GM19023 (cell line): ENCODE measurements at regions not wholly inside any gene's neighbourhood (a gene's known extent, or its start where the extent isn't known, plus 50 kb on each side); places are given as distances from the start of the nearest gene placed in this dataset.
A peak's percentile ranks its signal among the peaks of the same experiment; 100 is the strongest.
"Not testable (repeated sequence)": the region's sequence is repeated elsewhere in the genome, so short reads cannot be mapped to it uniquely, and the experiment has no call there.

Experiments used
- ATAC-seq: cut with Tn5 transposase; IDR thresholded peaks from one replicate; pipeline ENCODE4 v1.9.1; 2021; ENCODE audit warnings: mild to moderate bottlenecking, moderate library complexity; ENCODE audit not compliant: unreplicated experiment

DNA sequence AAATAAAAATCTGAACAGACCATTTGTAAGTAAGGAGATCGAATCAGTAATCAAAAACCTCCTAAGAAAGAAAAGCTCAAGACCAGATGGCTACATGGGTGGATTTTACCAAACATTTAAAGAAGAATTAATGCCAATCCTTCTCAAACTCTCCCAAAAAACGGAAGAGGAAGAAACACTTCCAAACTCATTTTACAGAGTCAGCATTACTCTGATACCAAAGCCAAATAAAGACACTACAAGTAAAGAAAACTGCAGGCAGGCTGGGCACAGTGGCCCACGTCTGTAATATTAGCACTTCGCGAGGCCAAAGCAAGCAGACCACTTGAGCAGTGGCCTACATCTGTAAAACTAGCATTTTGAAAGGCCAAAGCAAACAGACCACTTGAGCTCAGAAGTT, 159.8 kb downstream of the DPY19L2 start:
- ATAC-seq: no peak

DNA sequence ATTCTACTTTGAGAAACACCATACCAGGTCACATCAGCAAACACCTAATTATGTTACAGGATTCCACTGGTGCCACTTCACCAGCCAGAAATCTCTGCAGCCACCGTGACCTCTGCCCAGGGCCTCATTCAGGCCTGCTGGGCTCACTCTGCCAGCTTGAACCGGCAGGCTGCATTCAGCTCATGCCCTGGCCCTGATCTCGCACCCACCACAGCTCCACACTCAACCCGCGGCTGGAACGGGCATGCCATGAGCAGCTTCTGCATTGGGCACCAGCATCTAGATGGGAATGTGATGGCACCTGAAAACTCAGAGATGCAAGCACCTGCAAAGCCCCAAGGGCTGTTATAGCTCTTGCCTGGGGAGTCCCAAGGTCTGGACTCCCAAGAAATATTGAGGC, 168.7 kb downstream of the DPY19L2 start:
- ATAC-seq: no peak

DNA sequence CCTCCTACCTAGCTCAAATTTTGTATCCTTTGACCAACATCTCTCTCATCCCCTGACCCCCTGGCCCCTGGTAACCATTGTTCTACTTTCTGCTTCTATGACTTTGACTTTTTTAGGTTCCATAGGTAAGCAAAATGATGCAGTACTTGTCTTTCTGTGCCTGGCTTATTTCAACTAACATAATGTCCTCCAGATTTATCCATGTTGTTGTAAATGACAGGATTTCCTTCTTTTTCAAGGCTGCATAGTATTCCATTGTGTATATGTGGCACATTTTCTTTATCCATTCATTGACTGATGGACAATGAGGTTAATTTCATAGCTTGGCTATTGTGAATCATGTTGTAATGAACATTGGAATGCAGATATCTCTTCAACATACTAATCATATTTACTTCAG, 170.1 kb downstream of the DPY19L2 start:
- ATAC-seq: no peak

DNA sequence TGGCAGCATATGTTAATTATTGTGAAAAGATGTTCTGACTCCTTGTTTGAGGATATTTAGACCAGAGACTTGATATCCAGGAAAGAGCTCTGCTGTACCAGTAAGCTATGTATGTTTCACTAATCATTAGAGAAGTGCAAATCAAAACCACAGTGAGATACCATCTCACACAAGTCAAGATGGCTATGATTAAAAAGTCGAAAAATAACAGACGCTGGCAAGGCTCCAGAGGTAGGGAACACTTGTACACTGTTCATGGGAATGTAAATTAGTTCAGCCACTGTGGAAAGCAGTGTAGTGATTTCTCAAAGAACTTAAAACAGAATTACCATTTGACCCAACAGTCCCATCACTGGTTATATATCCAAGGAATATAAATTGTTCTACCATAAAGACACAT, 171.6 kb downstream of the DPY19L2 start:
- ATAC-seq: no peak

DNA sequence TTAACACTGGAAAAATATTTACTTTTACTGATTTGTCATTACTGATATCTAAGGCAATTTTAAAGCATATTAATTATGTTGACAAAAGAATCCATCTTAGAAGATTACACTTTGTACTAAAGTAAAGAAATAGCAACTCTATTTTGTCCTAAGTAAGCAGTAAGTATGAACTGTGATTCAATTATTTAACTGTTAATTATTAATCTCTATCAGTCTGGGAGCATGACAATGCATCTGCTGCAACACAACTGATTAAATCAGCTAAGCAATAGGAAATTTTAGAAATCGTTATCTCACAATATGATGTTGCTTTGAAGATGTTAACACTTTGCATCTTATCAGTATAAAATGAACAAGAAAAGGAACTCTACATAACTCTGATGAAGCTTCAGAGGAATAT, 172.3 kb downstream of the DPY19L2 start:
- no peak for ATAC-seq

DNA sequence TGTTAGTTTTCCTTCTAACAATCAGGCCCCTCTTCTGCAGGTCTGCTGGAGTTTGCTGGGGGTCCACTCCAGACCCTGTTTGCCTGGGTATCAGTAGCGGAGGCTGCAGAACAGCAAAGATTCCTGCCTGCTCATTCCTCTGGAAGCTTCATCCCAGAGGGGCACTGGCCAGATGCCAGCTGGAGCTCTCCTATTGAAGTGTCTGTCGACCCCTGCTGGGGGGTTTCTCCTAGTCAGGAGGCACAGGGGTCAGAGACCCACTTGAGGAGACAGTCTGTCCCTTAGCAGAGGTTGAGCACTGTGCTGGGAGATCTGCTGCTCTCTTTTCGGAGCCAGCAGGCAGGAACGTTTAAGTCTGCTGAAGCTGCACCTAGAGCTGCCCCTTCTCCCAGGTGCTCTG, 174.9 kb downstream of the DPY19L2 start:
- not testable (repeated sequence) for ATAC-seq

DNA sequence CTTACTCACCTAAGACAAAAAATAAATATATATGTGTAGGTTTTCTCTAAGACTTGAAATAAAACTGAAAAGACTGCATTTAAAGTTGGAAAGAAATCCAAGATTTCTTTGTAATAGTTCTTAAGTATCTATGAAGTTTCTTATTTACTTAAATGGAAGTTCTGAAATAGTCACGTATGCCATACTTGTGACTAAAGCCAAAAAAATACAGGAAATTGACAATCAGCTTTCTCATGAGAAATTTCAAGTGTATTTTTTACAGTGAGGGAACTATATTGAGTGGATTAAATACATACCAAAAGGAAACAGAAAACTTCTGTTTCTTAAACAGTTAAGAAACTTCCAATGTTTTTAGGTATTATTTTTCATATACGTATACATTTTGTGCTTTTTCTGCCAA, 188.1 kb downstream of the DPY19L2 start:
- ATAC-seq: no peak

DNA sequence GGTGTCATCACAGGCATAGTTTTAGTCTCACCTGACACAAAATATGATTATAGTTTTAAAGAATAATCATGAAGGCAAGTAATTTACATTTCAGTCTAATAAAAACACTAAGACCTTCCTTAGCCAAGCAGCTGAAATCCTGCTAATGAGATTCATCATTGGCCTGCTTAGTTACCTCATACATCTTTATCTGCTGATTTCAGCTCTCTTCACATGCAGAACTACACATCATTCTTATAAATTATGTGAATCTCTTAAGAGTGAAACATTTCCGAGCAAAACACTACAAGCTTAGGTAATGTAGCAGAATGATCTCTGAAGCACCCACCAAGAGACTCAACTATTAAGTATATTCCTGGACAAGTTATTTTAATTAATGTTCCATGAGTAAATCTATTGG, 198.1 kb downstream of the DPY19L2 start:
- no peak for ATAC-seq

DNA sequence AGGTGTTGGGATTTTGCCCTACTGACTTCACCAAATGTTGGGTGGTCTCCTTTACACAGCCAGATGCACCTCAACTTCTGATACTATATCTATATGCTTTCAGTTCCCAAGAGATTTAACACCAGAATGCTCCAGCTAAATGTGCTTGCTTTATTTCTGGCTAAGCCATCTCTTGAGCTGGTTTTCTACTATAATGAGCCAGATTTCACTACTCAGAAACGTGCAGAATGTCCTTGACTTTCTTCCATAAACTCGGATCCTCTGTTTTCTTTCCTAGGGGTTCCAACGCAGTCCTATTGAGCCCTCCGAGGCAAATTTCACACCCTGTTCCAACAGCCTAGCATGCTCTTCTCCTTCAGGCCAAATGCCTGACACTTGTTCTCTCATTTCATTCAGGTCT, 200.3 kb downstream of the DPY19L2 start:
- ATAC-seq: no peak

DNA sequence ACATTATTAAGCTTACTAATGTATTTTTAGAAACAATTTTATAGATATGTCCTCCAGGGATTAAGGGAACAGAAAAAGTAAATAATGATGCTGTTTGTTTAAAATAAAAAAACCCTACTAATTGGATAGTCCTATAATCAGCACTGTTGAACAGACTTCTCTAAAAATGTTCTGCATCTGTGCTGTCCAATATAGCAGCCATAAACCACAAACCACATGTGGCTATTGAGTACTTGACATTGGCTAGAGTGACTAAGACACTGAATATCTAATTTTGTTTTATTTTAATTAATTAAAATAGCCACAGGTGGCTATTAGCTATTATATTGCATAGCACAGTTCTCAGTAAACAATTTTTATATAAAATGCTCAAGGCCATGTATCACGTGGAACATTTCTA, 210.4 kb downstream of the DPY19L2 start:
- no peak for ATAC-seq

DNA sequence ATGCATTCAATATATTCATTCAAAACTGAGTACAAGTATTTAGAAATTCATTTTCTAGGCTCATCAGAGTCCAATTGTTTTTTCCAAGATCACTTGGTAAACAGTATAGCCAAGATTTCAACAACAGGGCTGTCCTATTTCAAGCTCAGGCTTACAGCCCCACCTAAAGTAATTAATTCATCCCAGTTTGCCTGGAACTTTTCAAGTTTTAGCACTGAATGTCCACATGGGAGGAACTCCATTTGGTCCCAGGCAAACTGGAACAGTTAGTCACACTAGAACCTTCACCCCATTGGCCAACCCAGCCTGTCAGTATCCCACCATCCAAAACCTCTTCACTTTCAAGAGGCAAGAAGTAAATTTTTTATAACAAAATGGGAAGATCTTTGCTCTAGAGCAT, 210.9 kb downstream of the DPY19L2 start:
- ATAC-seq: no peak

DNA sequence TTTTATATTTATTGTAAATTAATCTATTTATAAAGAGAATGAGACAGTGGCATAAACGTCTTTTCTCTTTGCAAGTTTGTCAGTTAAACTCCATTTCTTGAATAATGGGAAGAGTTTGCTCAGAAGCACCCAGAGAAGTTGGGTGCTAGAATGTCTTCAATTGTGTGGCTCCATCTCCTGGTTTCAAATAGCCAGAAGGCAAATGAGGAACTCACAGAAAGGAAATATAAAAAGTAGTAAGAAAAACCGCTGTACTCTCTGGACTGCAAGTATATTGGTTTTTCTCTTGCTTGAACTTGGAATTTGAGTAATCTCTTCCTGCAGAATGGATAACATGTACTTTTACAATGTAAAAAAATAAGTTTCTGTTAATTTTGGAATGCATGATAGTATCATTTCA, 217.5 kb downstream of the DPY19L2 start:
- no peak for ATAC-seq

DNA sequence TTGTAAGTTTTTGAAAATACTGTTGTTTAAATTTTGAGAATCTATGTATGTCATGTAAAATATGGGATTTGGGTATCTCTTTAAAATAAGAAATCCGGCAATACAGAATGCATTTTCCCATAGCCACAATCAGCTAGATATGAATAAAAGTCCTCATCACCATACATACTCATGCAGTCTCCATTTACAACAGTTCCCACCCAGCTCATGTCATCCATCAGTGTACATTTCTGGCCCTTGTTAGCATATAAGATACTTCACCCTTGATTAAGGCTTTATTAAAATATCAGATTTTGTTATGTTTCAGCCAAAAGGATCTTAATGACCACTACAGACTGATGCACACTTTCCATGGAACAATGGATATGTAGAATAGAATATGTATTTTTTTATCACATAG, 218.0 kb downstream of the DPY19L2 start:
- no peak for ATAC-seq

DNA sequence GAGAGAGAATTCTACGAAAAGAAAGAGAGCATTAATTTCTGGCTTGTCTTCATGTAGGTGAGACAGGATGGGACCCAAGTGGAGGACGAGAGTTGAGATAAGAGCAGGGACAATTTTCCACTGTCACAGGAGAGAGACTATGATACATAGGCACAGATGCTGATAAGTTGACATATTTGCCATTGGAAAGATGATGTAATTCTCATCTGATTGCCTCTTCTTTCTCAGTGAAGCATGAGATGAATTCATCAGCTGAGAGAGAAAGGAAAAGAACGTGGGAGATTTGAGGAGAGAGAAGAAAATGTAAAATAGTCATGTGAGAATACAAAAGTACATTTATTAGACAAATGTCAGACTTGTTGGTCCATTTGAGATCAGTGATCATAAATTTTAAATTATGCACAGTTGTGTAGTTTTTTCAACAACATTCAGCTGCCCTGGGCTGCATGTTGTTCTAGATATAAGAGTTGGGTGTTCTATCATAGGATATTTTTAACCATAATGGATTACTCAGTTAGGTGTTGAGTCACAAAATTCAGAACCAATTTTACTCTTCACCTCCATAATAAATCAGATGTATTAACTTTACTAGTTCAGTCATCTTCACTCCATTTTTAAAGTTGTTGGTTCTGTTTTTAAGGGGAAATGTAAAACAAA, 222.9 kb downstream of the DPY19L2 start:
- no peak for ATAC-seq

DNA sequence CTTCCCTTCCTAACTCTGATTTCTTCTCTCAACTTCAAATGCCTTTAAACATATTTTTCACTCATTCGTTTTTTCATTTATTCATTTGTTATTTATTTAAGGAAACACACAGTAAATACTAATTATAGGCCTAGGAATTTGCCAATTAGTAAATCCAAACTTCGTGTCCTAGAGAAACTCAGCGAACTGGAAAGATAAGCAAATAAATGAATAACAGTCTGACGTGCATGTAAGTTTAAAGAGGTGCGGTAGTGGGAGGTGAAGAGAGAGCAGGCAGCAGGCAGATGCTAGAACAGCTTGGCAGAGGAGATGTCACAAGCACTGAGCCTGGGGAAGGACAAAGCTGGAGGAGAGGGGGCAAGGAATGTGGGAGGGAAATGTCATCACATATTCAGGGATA, 228.2 kb downstream of the DPY19L2 start:
- no peak for ATAC-seq

DNA sequence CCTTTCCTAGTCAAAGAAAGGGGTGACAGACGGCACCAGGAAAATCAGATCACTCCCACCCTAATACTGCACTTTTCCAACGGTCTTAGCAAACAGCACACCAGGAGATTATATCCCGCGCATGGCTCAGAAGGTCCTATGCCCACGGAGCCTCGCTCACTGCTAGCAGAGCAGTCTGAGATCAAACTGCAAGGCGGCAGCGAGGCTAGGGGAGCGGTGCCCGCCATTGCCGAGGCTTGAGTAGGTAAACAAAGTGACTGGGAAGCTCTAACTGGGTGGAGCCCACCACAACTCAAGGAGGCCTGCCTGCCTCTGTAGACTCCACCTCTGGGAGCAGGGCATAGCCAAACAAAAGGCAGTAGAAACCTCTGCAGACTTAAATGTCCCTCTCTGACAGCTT, 233.9 kb downstream of the DPY19L2 start:
- not testable (repeated sequence) for ATAC-seq

DNA sequence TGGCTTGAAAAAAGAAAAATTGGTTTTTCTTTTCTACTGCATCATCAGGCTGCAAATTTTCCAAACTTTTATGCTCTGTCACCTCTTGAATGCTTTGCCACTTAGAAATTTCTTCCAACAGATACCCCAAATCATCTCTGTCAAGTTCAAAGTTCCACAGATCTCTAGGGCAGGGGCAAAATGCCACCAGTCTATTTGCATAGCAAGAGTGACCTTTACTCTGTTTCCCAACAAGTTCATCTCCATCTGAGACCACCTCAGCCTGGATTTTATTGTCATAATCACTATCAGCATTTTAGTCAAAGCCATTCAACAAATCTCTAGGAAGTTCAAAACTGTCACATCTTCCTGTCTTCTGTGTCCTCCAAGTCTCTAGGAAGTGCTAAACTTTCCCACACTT, 240.3 kb downstream of the DPY19L2 start:
- not testable (repeated sequence) for ATAC-seq

DNA sequence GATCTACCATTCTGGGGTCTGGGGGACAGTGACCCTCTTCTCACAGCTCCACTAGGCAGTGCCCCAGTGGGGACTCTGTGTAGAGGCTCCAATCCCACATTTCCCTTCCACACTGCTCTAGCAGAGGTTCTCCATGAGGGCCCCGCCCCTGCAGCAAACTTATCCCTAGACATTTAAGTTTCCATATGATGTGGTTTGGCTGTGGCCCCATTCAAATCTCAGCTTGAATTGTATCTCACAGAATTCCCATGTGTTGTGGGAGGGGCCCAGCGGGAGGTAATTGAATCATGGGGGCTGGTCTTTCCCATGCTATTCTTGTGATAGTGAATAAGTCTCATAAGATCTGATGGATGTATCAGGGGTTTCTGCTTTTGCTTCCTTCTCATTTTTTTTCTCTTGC, 241.3 kb downstream of the DPY19L2 start:
- not testable (repeated sequence) for ATAC-seq

DNA sequence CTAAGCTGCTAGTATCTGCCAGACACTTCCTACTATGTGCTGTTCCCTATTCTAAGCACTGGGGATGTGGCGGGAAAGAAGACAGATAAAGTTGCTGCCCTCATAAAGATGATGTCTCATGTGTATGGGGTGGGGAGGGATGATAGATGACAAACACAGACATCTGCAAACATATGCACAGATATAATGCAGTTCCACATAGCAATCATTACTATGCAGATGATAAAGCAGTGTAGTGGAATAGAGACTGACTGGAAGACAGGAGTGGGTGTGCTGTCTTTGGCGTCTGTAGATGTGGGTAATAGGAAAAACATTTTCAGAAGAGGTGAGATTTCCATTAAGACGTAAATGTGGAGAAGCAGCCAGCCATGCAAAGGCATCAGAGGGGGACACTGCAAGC, 243.6 kb downstream of the DPY19L2 start:
- ATAC-seq: no peak

DNA sequence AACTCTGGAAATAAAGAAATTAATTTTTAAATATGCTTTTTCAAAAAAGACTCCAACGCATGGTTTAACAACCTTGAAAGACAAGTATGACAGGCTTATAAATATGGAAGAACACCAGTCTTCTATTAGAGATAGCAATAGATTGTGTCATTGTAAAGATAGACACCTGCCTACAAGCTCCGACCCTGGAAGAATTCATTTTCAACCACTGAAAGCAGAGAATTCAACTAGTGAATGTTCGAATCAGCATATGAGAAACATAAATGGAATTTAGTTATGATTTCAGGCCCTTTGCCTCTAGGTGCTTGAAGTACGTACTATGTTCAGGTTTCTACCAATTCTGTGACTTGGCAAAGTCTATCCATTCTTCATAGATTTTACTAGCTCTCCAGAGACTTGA, 244.5 kb downstream of the DPY19L2 start:
- ATAC-seq: no peak

DNA sequence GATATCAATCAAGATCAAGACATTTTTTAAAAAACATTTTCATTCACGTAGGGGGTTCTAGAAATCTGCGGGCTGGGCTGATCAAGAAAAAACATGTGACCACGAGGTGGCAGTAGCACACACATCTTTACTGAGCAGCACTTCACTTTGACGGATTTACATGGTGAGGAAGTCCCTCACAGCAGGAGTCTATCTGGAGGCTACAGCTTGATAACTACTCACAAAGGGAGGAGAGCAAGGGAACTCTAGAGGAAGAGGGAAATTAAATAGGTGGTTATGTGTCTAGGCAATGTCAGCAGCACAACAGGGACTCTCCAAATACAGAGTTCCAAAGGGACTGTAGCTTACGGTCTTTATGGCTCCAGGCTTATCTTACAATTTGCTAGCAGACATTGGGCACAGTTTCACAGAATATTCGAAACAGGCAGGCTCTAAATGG, 248.1 kb downstream of the DPY19L2 start:
- peak; percentile 94 for ATAC-seq

DNA sequence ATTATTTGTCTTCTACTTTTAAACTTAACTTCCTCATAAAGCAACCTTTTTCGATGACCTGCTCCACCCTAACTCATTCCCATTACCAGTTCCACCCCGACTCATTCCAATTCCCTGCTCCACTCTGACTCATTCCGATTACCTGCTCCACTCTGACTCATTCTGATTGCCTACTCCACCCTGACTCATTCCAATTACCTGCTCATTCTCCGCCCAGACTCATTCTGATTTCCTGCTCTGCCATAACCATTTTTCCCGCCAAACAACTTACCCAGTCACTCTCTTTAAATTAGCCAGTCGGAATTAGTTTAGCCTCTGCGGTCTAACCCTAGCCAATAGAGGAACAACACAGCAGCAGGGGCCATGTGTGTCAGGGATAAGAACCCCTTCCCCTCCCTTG, 249.1 kb downstream of the DPY19L2 start:
- ATAC-seq: no peak

DNA sequence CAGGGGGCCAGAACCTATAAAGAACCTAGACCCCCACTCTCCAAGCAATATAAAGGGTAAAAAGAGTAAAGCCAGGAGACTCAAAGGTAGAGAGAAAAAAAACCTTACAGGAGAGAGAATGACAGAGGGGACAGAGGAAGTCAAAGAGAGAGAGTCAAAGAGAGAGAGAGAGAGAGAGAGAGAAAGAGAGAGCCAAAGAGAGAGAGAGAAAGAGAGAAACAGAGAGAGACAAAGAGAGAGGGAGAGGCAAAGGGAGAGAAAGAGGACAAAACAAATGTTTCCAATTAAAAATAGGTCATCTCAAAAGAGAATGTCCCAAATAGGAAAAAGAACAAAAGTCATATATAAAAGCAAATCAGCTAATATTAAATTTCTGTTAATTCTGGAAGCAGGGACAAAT, 251.5 kb downstream of the DPY19L2 start:
- ATAC-seq: no peak
